ENCODE measurements at regions not wholly inside any gene's neighbourhood (a gene's known extent, or its start where the extent isn't known, plus 50 kb on each side); places are given as distances from the start of the nearest gene placed in this dataset.
"Not testable (repeated sequence)": the region's sequence is repeated elsewhere in the genome, so short reads cannot be mapped to it uniquely, and the experiment has no call there.

- Histone ChIP-seq H3K4me3 (replicated peaks in 1 of 3; ENCODE audit: low read depth in 2 of 3, low read length in 3 of 3) (no peak overlapping the region), H3K4me2 (replicated peaks; ENCODE audit: extremely low read depth, low read length, poor library complexity, severe bottlenecking) (no peak overlapping the region), H3K9me3 (replicated peaks in 1 of 2; ENCODE audit: control insufficient read depth in 1 of 2, insufficient read depth in 1 of 2, low read length in 2 of 2) (peaks cover 0 to 2% of the 10 kb centered on the region in 2 donors), H3K27ac (ENCODE audit: low read depth in 1 of 2, low read length in 2 of 2) (no peak overlapping the region), H3K9ac (ENCODE audit: insufficient read depth, low read length, poor library complexity, severe bottlenecking) (no peak overlapping the region), H3K36me3 (replicated peaks in 1 of 2; ENCODE audit: control insufficient read depth in 1 of 2, insufficient read depth in 2 of 2, low read length in 2 of 2) (no peaks in the 10 kb centered on the region), H2AFZ (ENCODE audit: insufficient read depth, low read depth, low read length, poor library complexity, severe bottlenecking) (no peak overlapping the region), H3K79me2 (ENCODE audit: insufficient read depth, low read length) (no peaks in the 10 kb centered on the region), H3K27me3 (ENCODE audit: control insufficient read depth in 2 of 2, insufficient read depth in 2 of 2, low read length in 2 of 2) (no peaks in the 10 kb centered on the region), H3K4me1 (ENCODE audit: control insufficient read depth in 1 of 2, insufficient read depth in 2 of 2, low read length in 2 of 2) (no peaks in the 10 kb centered on the region), H4K20me1 (ENCODE audit: insufficient read depth, low read length) (no peaks in the 10 kb centered on the region)
- no peak overlapping the region for H3K27ac Mint-ChIP-seq
- no CpG with 5 or more reads among the region's 1 CpG for WGBS (ENCODE audit: insufficient coverage)
- DNase-seq, result no peak
- peaks cover 0 to 5% (median 0%) of the 10 kb centered on the region in 7 donors for H3K9me3 Mint-ChIP-seq
- no peaks in the 10 kb centered on the region for H3K27me3 Mint-ChIP-seq (ENCODE audit: low read depth in 3 of 3)
- no peak for TF ChIP-seq CTCF (IDR thresholded peaks at IDR 0.05)
- H3K4me1 Mint-ChIP-seq, result no peaks in the 10 kb centered on the region
- intact Hi-C loops (cut with micrococcal nuclease), result no loop called here
- H3K36me3 Mint-ChIP-seq, result no peaks in the 10 kb centered on the region
- H3K4me3 Mint-ChIP-seq, result no peak overlapping the region
Observed at GRCh38 chr13:81350056-81350455, 1009.1 kb upstream of the SPRY2 start.

- intact Hi-C loops (cut with micrococcal nuclease); H3K27ac Mint-ChIP-seq; H3K4me1 Mint-ChIP-seq; H3K9ac ChIP-seq (ENCODE audit: insufficient read depth, low read length, poor library complexity, severe bottlenecking); H3K79me2 ChIP-seq (ENCODE audit: insufficient read depth, low read length); H3K4me2 ChIP-seq (replicated peaks; ENCODE audit: extremely low read depth, low read length, poor library complexity, severe bottlenecking); H4K20me1 ChIP-seq (ENCODE audit: insufficient read depth, low read length); H3K4me1 ChIP-seq (ENCODE audit: control insufficient read depth in 1 of 2, insufficient read depth in 2 of 2, low read length in 2 of 2); H2AFZ ChIP-seq (ENCODE audit: insufficient read depth, low read depth, low read length, poor library complexity, severe bottlenecking); H3K4me3 ChIP-seq (replicated peaks in 1 of 3; ENCODE audit: low read depth in 2 of 3, low read length in 3 of 3); H3K27ac ChIP-seq (ENCODE audit: low read depth in 1 of 2, low read length in 2 of 2); H3K36me3 ChIP-seq (replicated peaks in 1 of 2; ENCODE audit: control insufficient read depth in 1 of 2, insufficient read depth in 2 of 2, low read length in 2 of 2); H3K36me3 Mint-ChIP-seq; H3K27me3 ChIP-seq (ENCODE audit: control insufficient read depth in 2 of 2, insufficient read depth in 2 of 2, low read length in 2 of 2); H3K27me3 Mint-ChIP-seq (ENCODE audit: low read depth in 3 of 3); DNase-seq; H3K4me3 Mint-ChIP-seq: not testable (repeated sequence)
- 95% methylated on average over 33 of the region's 36 CpGs for WGBS (ENCODE audit: insufficient coverage)
- peaks cover 12 to 22% of the 10 kb centered on the region in 2 donors for H3K9me3 ChIP-seq (replicated peaks in 1 of 2; ENCODE audit: control insufficient read depth in 1 of 2, insufficient read depth in 1 of 2, low read length in 2 of 2)
- H3K9me3 Mint-ChIP-seq, result peaks cover 5 to 15% (median 10%) of the 10 kb centered on the region in 7 donors
Observed at GRCh38 chr13:81340118-81341069, 999.5 kb upstream of the SPRY2 start.

DNA sequence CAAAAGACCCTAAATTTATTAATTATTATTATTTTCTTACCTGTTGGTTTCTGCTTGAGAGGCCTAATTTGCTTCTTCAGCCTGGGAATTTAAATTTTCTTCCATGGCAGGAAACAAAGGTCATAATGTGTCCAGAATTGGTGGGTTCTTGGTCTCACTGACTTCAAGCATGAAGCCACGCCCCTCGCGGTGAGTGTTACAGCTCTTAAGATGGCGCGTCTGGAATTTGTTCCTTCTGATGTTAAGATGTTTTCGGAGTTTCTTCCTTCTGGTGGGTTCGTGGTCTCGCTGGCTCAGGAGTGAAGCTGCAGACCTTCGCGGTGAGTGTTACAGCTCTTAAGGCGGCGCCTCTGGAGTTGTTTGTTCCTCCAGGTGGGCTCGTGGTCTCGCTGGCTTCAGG lies 998.7 kb upstream of the SPRY2 start:
- H3K27ac ChIP-seq (ENCODE audit: low read depth in 1 of 2, low read length in 2 of 2); H3K4me3 Mint-ChIP-seq; intact Hi-C loops (cut with micrococcal nuclease); H3K79me2 ChIP-seq (ENCODE audit: insufficient read depth, low read length); H3K4me3 ChIP-seq (replicated peaks in 1 of 3; ENCODE audit: low read depth in 2 of 3, low read length in 3 of 3); DNase-seq; H3K4me2 ChIP-seq (replicated peaks; ENCODE audit: extremely low read depth, low read length, poor library complexity, severe bottlenecking); H3K9ac ChIP-seq (ENCODE audit: insufficient read depth, low read length, poor library complexity, severe bottlenecking); H4K20me1 ChIP-seq (ENCODE audit: insufficient read depth, low read length); H3K4me1 Mint-ChIP-seq; H3K36me3 Mint-ChIP-seq; H2AFZ ChIP-seq (ENCODE audit: insufficient read depth, low read depth, low read length, poor library complexity, severe bottlenecking); H3K4me1 ChIP-seq (ENCODE audit: control insufficient read depth in 1 of 2, insufficient read depth in 2 of 2, low read length in 2 of 2); H3K27ac Mint-ChIP-seq; H3K27me3 Mint-ChIP-seq (ENCODE audit: low read depth in 3 of 3); H3K36me3 ChIP-seq (replicated peaks in 1 of 2; ENCODE audit: control insufficient read depth in 1 of 2, insufficient read depth in 2 of 2, low read length in 2 of 2); H3K27me3 ChIP-seq (ENCODE audit: control insufficient read depth in 2 of 2, insufficient read depth in 2 of 2, low read length in 2 of 2): not testable (repeated sequence)
- 98% methylated on average over 14 of the region's 14 CpGs for WGBS (ENCODE audit: insufficient coverage)
- peaks cover 5 to 16% (median 11%) of the 10 kb centered on the region in 7 donors for H3K9me3 Mint-ChIP-seq
- H3K9me3 ChIP-seq (replicated peaks in 1 of 2; ENCODE audit: control insufficient read depth in 1 of 2, insufficient read depth in 1 of 2, low read length in 2 of 2), result peaks cover 11 to 20% of the 10 kb centered on the region in 2 donors

Data from CD14-positive monocyte (primary cell).